ENCODE measurements at regions not wholly inside any gene's neighbourhood (a gene's known extent, or its start where the extent isn't known, plus 50 kb on each side); places are given as distances from the start of the nearest gene placed in this dataset.

GRCh38 chr2:120600786-120601185 lies 134.9 kb upstream of the GLI2 start:
- H3K4me3 ChIP-seq (ENCODE audit: low read depth in 1 of 2, low read length in 2 of 2), result no peak overlapping the region
- H3K4me2 ChIP-seq (ENCODE audit: insufficient read depth, low read length), result no peak overlapping the region
- H2AFZ ChIP-seq (ENCODE audit: low read depth, low read length), result no peak overlapping the region
- no peak for ATAC-seq (ENCODE audit: insufficient read depth, low read depth)
- H3K4me1 ChIP-seq (ENCODE audit: insufficient read depth, low read length), result no peaks in the 10 kb centered on the region
- H3K27ac ChIP-seq (ENCODE audit: low read length), result no peak overlapping the region
- H4K20me1 ChIP-seq (ENCODE audit: insufficient read depth, low read length), result no peaks in the 10 kb centered on the region; the same call in 1 of the 2 replicates
- no peaks in the 10 kb centered on the region for H3K9me3 ChIP-seq (ENCODE audit: insufficient read depth, low read length, severe bottlenecking)
- no peak overlapping the region for H3K9ac ChIP-seq (ENCODE audit: low read depth, low read length)
- DNase-seq, result no peak
- H3K79me2 ChIP-seq (ENCODE audit: insufficient read depth, low read length), result no peaks in the 10 kb centered on the region
- H3K36me3 ChIP-seq (ENCODE audit: insufficient read depth, low read length), result no peaks in the 10 kb centered on the region
- H3K27me3 ChIP-seq (ENCODE audit: insufficient read depth, low read length, poor library complexity), result peaks cover 4% of the 10 kb centered on the region
- no peak for TF ChIP-seq CTCF (IDR thresholded peaks at IDR 0.05; ENCODE audit: borderline replicate concordance, extremely low read depth, low read length, poor library complexity, severe bottlenecking)
- TF ChIP-seq EZH2 (IDR thresholded peaks at IDR 0.05; ENCODE audit: borderline replicate concordance, low read depth, low read length, severe bottlenecking), result no peak

GRCh38 chr2:120601566-120601965 lies 134.1 kb upstream of the GLI2 start:
- TF ChIP-seq CTCF (IDR thresholded peaks at IDR 0.05; ENCODE audit: borderline replicate concordance, extremely low read depth, low read length, poor library complexity, severe bottlenecking), result no peak
- TF ChIP-seq EZH2 (IDR thresholded peaks at IDR 0.05; ENCODE audit: borderline replicate concordance, low read depth, low read length, severe bottlenecking), result no peak
- ATAC-seq (ENCODE audit: insufficient read depth, low read depth), result no peak

DNA sequence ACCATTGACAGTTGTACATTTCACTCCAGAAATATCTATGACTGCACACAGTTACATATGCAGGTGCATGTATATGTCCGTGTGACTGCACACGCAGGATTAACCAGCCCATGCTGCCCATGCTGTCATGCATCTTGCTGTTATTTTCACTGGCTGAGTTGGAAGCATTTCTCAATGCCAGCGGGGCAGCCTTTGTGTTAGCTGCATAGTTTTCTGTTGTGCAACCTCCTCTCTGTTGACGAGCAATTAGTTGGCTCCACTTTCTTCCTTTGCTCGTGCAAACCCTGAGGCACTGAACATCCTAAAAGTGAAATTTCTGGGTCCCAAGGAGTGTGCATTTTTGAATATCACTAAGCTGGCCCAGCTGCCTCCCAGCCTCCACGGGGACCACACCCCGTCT lies 133.4 kb upstream of the GLI2 start:
- ATAC-seq (ENCODE audit: insufficient read depth, low read depth) (no peak), DNase-seq (no peak)
- Histone ChIP-seq H3K36me3 (ENCODE audit: insufficient read depth, low read length) (no peaks in the 10 kb centered on the region), H2AFZ (ENCODE audit: low read depth, low read length) (no peak overlapping the region), H3K79me2 (ENCODE audit: insufficient read depth, low read length) (no peaks in the 10 kb centered on the region), H3K4me1 (ENCODE audit: insufficient read depth, low read length) (no peaks in the 10 kb centered on the region), H3K4me2 (ENCODE audit: insufficient read depth, low read length) (no peak overlapping the region), H3K9me3 (ENCODE audit: insufficient read depth, low read length, severe bottlenecking) (no peaks in the 10 kb centered on the region), H3K9ac (ENCODE audit: low read depth, low read length) (no peak overlapping the region), H3K27ac (ENCODE audit: low read length) (no peak overlapping the region), H3K27me3 (ENCODE audit: insufficient read depth, low read length, poor library complexity) (peaks cover 5% of the 10 kb centered on the region), H4K20me1 (ENCODE audit: insufficient read depth, low read length) (no peaks in the 10 kb centered on the region; the same call in 1 of the 2 replicates), H3K4me3 (ENCODE audit: low read depth in 1 of 2, low read length in 2 of 2) (no peak overlapping the region)
- TF ChIP-seq CTCF (IDR thresholded peaks at IDR 0.05; ENCODE audit: borderline replicate concordance, extremely low read depth, low read length, poor library complexity, severe bottlenecking) (no peak), EZH2 (IDR thresholded peaks at IDR 0.05; ENCODE audit: borderline replicate concordance, low read depth, low read length, severe bottlenecking) (no peak)

More at GRCh38 chr2:120601566-120601965, 134.1 kb upstream of the GLI2 start:
- no peaks in the 10 kb centered on the region for H3K79me2 ChIP-seq (ENCODE audit: insufficient read depth, low read length)
- no peak overlapping the region for H3K4me2 ChIP-seq (ENCODE audit: insufficient read depth, low read length)
- H3K9ac ChIP-seq (ENCODE audit: low read depth, low read length), result no peak overlapping the region
- no peaks in the 10 kb centered on the region for H3K4me1 ChIP-seq (ENCODE audit: insufficient read depth, low read length)
- H3K4me3 ChIP-seq (ENCODE audit: low read depth in 1 of 2, low read length in 2 of 2), result no peak overlapping the region
- no peaks in the 10 kb centered on the region for H3K9me3 ChIP-seq (ENCODE audit: insufficient read depth, low read length, severe bottlenecking)
- H4K20me1 ChIP-seq (ENCODE audit: insufficient read depth, low read length), result no peaks in the 10 kb centered on the region; the same call in 1 of the 2 replicates
- H2AFZ ChIP-seq (ENCODE audit: low read depth, low read length), result no peak overlapping the region
- no peaks in the 10 kb centered on the region for H3K36me3 ChIP-seq (ENCODE audit: insufficient read depth, low read length)
- DNase-seq, result no peak
- no peak overlapping the region for H3K27ac ChIP-seq (ENCODE audit: low read length)
- peaks cover 5% of the 10 kb centered on the region for H3K27me3 ChIP-seq (ENCODE audit: insufficient read depth, low read length, poor library complexity)

DNA sequence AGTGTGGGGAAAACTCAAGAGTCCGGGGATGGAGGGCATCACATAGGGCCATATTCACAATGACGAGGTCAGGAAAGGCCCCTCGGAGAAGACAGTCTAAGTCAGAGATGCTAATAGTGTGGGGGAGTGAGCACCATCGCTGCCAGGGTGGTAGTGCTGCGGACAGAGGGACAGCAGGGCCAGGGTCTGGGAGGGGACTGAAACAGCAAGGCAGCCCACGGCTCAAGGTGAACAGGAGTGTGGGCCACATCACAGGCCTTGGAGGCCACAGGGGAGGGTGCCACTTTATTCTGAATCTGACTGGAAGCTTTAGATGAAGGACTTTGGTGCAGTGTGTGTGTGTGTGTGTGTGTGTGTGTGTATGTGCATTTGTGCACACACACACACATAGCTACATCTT lies 130.9 kb upstream of the GLI2 start:
- H3K27ac ChIP-seq (ENCODE audit: low read length), result no peak overlapping the region
- no peak overlapping the region for H2AFZ ChIP-seq (ENCODE audit: low read depth, low read length)
- no peaks in the 10 kb centered on the region for H3K79me2 ChIP-seq (ENCODE audit: insufficient read depth, low read length)
- no peaks in the 10 kb centered on the region for H3K4me1 ChIP-seq (ENCODE audit: insufficient read depth, low read length)
- H3K36me3 ChIP-seq (ENCODE audit: insufficient read depth, low read length), result no peaks in the 10 kb centered on the region
- no peak overlapping the region for H3K9ac ChIP-seq (ENCODE audit: low read depth, low read length)
- peaks cover 5% of the 10 kb centered on the region for H3K27me3 ChIP-seq (ENCODE audit: insufficient read depth, low read length, poor library complexity)
- TF ChIP-seq CTCF (IDR thresholded peaks at IDR 0.05; ENCODE audit: borderline replicate concordance, extremely low read depth, low read length, poor library complexity, severe bottlenecking), result no peak
- TF ChIP-seq EZH2 (IDR thresholded peaks at IDR 0.05; ENCODE audit: borderline replicate concordance, low read depth, low read length, severe bottlenecking), result no peak
- H3K4me2 ChIP-seq (ENCODE audit: insufficient read depth, low read length), result no peak overlapping the region
- DNase-seq (no peak), ATAC-seq (ENCODE audit: insufficient read depth, low read depth) (no peak)
- no peaks in the 10 kb centered on the region for H3K9me3 ChIP-seq (ENCODE audit: insufficient read depth, low read length, severe bottlenecking)
- H3K4me3 ChIP-seq (ENCODE audit: low read depth in 1 of 2, low read length in 2 of 2), result no peak overlapping the region
- H4K20me1 ChIP-seq (ENCODE audit: insufficient read depth, low read length), result no peaks in the 10 kb centered on the region; the same call in 1 of the 2 replicates
